ENCODE measurements at regions not wholly inside any gene's neighbourhood (a gene's known extent, or its start where the extent isn't known, plus 50 kb on each side); places are given as distances from the start of the nearest gene placed in this dataset.

DNA sequence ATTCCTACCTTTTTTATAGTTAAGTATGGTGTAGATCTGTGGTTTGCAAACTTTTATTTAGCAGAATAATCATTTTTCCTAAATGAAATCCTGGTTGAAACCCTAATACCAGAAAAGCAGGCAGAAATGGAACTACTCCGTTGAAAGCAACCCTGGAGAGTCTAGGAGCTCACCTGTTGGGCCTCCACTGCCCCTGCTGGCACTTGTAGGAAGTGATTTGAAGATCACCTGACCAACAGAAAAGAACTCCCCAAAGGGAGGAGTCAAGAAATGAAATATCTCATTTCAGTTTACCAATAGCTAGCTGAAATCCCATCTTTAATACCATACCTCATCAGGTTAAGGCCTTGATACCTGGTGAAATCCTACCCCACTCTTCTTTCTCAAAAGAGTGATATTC is 277.1 kb downstream of the KLHL13 start:
- TF ChIP-seq POLR2A (IDR thresholded peaks at IDR 0.05) = no peak
- TF ChIP-seq, protein P1, sequence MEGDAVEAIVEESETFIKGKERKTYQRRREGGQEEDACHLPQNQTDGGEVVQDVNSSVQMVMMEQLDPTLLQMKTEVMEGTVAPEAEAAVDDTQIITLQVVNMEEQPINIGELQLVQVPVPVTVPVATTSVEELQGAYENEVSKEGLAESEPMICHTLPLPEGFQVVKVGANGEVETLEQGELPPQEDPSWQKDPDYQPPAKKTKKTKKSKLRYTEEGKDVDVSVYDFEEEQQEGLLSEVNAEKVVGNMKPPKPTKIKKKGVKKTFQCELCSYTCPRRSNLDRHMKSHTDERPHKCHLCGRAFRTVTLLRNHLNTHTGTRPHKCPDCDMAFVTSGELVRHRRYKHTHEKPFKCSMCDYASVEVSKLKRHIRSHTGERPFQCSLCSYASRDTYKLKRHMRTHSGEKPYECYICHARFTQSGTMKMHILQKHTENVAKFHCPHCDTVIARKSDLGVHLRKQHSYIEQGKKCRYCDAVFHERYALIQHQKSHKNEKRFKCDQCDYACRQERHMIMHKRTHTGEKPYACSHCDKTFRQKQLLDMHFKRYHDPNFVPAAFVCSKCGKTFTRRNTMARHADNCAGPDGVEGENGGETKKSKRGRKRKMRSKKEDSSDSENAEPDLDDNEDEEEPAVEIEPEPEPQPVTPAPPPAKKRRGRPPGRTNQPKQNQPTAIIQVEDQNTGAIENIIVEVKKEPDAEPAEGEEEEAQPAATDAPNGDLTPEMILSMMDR (IDR thresholded peaks at IDR 0.05) = no peak

Measured in uterus (tissue), 2 donors.